ENCODE measurements at regions not wholly inside any gene's neighbourhood (a gene's known extent, or its start where the extent isn't known, plus 50 kb on each side); places are given as distances from the start of the nearest gene placed in this dataset.

DNA sequence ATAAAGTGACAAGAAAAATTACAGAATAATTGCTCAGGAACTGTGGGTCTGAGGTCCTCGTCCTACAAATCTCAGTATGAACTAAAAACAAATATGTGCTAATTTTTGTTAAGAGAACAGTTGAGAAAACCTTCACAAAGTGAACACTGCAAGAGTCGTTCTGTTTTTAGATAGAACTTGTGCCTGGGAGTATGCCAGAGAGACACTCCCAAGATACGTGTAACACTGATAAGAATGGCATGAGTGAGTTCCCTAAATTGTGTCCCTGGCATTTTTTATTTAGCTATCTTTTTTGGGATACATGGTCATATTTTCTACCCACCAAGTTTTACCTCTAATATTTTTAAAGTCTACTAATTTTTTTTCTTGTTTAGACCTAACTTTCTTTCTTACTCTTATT is 860.0 kb upstream of the NR2F2 start:
- DNase-seq, result no peak

GRCh38 chr15:95470997-95471689 is 859.4 kb upstream of the NR2F2 start:
- no peak for DNase-seq

DNA sequence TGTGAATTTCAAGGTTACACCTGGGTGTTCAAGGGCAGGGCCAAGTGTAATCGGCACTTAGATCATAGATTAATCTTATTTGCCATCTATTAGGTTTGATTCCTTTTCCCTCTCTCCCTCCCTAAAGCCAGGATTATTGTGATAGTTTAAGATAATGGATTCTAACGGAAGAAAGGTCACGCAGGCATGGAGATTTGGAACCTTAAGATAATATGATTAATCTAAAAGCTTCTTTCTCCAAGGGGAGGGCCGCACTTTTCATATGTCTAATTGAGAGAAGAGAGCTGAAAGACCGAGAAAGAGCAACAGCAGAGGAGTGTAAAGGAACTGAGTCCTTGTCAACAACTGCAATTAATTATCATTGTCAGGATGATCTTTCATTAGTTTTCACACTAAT is 858.8 kb upstream of the NR2F2 start:
- DNase-seq, result no peak

DNA sequence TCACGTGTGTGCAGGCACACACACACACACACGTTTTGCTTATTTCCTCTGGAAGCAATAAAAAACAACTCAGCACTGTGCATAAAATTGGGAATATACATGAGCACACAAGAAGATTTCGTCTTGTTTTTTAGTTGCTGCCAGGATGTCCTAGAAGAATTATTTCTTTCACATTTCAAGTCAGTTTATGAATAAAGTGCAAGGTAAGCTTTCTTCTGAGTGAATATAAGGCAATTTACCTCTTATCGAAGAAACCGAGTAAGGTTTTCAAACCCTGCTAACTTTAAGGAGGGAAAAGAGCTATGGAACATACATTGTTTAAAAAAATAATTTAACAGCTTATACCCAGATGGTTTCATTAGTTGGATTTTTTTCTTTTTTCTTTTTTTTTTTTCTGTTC is 855.4 kb upstream of the NR2F2 start:
- no peak for DNase-seq

- DNase-seq, result no peak
Measured at GRCh38 chr15:95479308-95479707, 851.2 kb upstream of the NR2F2 start.

DNA sequence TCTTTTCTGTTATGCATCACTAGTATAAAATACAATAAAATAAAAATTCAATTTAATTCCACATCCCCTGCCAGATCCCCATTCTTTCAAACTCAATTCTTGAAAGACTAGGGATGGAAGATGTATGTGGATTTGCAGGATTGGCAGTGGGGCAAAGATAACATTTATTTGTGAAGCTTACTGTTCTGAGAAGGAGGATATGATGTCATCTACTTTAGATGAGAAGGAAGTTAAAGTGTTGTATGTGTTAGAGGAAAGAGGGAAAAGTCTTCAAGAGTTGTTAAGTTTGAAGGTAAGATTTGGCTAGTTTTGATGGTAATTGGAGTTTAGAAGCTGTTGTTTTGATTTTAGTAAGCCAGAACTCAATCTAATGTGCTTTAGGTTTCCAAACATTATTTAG is 845.1 kb upstream of the NR2F2 start:
- DNase-seq, result no peak

GRCh38 chr15:95486224-95486623 is 844.3 kb upstream of the NR2F2 start:
- DNase-seq, result no peak

GRCh38 chr15:95489103-95489502 is 841.4 kb upstream of the NR2F2 start:
- no peak for DNase-seq

DNA sequence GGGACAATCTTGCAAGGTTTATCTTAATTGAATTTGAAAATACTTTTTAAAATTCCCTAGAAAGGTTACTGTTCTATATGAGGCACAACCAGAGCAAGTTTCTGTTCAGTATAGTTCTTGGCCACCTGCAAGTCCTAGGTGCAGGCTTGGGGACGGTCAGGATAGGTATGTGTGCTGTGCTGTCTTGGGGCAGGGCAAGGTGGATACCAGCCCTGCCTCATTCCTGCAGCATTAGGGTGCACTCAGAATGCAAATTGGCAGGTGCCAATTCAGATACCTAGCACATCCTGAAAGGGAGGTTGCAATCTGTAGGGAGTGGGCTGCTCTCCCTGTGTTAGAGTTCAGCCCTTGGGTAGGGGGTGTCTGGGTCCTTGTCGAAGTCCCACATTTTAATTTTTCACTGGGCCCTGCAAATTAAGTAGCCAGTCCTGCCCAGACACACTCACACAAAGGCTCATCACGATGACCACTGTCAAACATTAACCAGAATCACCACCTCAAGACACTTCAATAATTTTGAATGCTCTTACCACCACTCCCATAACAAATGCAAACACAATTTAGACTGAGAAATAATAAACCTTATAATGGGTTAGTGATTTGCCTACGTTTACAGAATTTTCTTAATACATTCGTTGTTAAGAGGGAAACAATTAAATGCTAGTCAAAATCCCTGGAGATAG is 838.0 kb upstream of the NR2F2 start:
- DNase-seq, result no peak

DNA sequence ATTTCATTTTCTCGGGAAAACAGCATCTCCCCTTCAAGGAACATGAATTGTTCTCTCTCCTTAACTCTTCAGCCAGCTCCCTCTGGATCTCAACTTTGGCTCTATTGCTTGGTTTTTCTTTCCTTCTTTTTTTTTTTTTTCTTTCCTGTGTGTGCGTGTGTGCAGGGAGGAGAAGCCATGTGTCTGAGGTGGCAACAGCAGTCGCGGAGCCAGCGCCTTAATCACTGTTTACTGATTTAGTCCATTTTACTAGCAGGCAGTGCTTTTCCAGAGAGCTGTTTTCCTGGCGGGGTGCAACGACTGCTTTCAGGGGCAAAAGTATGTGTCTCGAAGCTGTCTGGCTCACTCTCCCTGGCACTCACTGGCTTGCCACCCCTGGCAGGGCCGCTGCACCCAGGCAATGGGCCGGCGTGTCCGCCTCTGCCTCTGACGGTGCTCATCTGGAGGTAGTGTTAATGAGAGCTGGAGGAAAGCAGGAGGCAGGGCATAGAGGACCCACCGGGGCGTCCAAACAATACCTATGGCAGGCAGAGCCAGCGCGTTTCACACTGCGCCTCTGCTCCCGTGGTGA is 835.4 kb upstream of the NR2F2 start:
- peak; percentile 22 to 71 for DNase-seq

GRCh38 chr15:95497634-95498033 is 832.9 kb upstream of the NR2F2 start:
- DNase-seq, result peak in 1 of 2 experiments; percentile 20

DNA sequence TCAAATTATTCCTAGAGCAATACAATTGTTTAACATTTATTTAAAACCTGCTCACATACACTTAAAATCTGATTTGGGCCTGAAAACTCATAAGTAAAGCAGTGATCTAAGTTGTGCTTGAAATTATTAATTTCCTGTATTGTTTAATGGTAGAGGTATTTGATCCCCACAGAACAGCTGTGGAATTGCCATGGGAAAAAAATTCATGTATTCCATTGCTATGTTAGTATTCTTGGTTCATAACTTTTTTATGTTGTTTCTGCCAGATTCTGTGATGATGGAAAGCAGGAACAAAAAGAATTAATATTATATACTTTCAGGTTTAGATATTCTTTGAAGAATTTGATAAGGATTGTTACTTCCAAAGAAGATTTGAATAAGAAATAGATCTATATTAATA is 831.5 kb upstream of the NR2F2 start:
- DNase-seq, result no peak

DNA sequence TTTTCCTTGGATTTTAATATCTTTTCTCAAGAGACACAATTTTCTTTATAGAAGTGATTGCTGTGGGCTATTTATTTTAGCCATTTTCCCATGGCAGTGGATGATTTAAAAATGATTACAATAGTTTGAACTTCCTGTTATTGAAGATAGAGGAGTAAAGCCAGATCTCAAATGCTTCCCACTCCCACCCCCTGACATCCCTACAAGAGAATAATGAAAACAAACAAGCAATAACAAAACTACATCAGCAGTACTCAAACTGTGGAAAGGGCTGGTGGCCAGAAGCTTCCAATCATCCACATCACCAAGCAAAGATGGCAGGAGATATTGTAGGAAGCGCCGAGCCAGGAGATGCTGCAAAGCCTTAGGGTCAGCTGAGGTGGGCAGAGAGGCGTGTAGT is 831.1 kb upstream of the NR2F2 start:
- no peak for DNase-seq

DNA sequence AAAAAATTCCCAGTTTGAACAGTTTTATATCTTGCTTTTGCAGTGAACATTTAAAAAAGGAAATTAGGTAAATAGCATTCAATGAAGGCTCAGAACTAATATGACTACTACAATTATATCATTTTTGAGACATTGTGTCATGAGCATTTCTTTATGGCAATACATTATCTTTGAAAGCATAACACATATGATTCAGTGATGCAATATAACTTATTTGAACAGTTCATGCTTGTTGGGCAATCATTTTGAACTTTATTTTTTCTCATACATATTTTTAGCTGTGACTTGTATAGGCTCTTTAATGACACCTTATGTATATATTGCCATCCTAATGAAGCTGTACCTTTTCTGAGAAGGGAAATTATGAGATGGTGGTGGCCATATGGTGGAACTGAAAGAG is 828.6 kb upstream of the NR2F2 start:
- no peak for DNase-seq

GRCh38 chr15:95503107-95503506 is 827.4 kb upstream of the NR2F2 start:
- no peak for DNase-seq

- DNase-seq, result no peak
Measured at GRCh38 chr15:95503640-95504225, 826.8 kb upstream of the NR2F2 start.

DNA sequence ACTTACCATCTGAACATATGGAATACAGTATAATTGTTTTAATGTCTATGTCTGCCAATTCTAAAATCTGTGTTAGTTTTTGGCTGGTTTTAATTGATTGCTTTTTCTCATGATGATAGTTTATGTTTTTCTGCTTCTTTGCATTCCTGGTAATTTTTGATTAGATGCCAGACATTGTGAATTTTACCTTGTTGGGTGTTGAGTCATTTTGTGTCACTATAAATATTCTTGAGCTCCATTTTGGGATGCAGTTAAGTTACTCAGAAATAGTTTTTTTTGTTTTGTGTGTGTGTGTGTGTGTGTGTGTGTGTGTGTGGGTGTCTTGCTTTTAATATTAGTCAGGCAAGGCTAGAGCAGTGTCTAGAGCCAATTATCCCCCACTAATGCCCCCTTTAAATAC is 818.8 kb upstream of the NR2F2 start:
- no peak for DNase-seq

GRCh38 chr15:95512906-95513305 is 817.6 kb upstream of the NR2F2 start:
- DNase-seq, result no peak

DNA sequence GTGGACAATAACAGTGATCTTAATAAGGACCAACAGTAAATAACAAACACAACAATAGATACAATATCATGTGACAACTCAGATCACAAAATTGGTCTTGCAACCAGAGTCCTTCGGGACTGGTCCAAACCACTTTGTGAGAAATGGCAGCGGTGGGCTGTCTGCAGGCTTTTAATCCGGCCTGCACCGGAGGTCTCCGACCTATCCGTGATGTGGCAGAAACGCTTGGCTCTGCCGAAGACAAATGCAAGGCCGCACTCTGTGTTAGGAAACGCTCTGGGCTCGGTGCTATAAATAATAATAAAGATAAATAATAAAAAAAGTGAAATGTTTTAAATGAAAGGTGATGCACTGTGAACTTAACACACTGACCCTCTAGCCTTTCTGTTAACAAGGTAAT is 810.6 kb upstream of the NR2F2 start:
- no peak for DNase-seq

GRCh38 chr15:95520511-95520910 is 810.0 kb upstream of the NR2F2 start:
- DNase-seq, result no peak

GRCh38 chr15:95520922-95521321 is 809.6 kb upstream of the NR2F2 start:
- DNase-seq, result no peak

- no peak for DNase-seq
Measured at GRCh38 chr15:95522533-95522932, 808.0 kb upstream of the NR2F2 start.

GRCh38 chr15:95528920-95529319 is 801.6 kb upstream of the NR2F2 start:
- DNase-seq, result no peak

DNA sequence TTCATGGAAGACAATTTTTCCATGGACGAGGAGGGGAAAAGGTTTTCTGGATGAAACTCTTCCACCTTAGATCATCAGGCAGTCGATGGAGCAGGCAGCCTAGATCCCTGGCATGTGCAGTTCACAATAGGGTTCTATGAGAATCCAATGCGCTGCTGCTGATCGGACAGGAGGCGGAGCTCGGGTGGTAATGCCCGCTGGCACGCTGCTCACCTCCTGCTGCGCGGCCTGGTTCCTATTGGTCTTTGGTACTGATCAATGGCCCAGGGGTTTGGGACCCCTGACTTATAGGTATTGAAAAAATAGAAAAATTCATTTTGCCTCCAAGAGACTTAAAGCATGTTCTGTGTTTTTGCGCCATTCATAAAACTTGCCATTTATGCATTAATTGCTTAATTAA is 793.9 kb upstream of the NR2F2 start:
- no peak for DNase-seq
